ENCODE measurements at regions not wholly inside any gene's neighbourhood (a gene's known extent, or its start where the extent isn't known, plus 50 kb on each side); places are given as distances from the start of the nearest gene placed in this dataset.

GRCh38 chr11:70866834-70867233 lies 385.5 kb downstream of the SHANK2 start:
- TF ChIP-seq CTCF (IDR thresholded peaks at IDR 0.05; ENCODE audit: low read depth, low read length, missing input control) = no peak
- no peak for TF ChIP-seq MAX (IDR thresholded peaks at IDR 0.05)
- TF ChIP-seq RAD21 (IDR thresholded peaks at IDR 0.05) = no peak
- TF ChIP-seq JUND (IDR thresholded peaks at IDR 0.05) = no peak

Measured in liver (tissue), 3 donors.